ENCODE measurements at regions not wholly inside any gene's neighbourhood (a gene's known extent, or its start where the extent isn't known, plus 50 kb on each side); places are given as distances from the start of the nearest gene placed in this dataset.

- H3K4me1 Mint-ChIP-seq (ENCODE audit: low read depth), result no peaks in the 10 kb centered on the region
- peaks cover 3% of the 10 kb centered on the region for H3K27me3 Mint-ChIP-seq (ENCODE audit: low read depth)
- peaks cover 4% of the 10 kb centered on the region for H3K9me3 Mint-ChIP-seq (ENCODE audit: low read depth)
- TF ChIP-seq CTCF (IDR thresholded peaks at IDR 0.05), result no peak
- DNase-seq (ENCODE audit: low spot score), result no peak
- no peak overlapping the region for H3K4me3 Mint-ChIP-seq (ENCODE audit: unreplicated experiment)
- no peak overlapping the region for H3K27ac Mint-ChIP-seq (ENCODE audit: unreplicated experiment)
- no peaks in the 10 kb centered on the region for H3K36me3 Mint-ChIP-seq (ENCODE audit: low read depth)
Observed at GRCh38 chr9:11821306-11821975, 871.7 kb upstream of the TYRP1 start.

- H3K36me3 Mint-ChIP-seq (ENCODE audit: low read depth), result no peaks in the 10 kb centered on the region
- H3K4me3 Mint-ChIP-seq (ENCODE audit: unreplicated experiment), result no peak overlapping the region
- H3K27ac Mint-ChIP-seq (ENCODE audit: unreplicated experiment), result no peak overlapping the region
- H3K4me1 Mint-ChIP-seq (ENCODE audit: low read depth), result no peaks in the 10 kb centered on the region
- peaks cover 4% of the 10 kb centered on the region for H3K27me3 Mint-ChIP-seq (ENCODE audit: low read depth)
- peaks cover 8% of the 10 kb centered on the region for H3K9me3 Mint-ChIP-seq (ENCODE audit: low read depth)
- DNase-seq (ENCODE audit: low spot score), result no peak
- TF ChIP-seq CTCF (IDR thresholded peaks at IDR 0.05), result no peak
Observed at GRCh38 chr9:11828201-11828600, 865.0 kb upstream of the TYRP1 start.

GRCh38 chr9:11833056-11833455 is 860.1 kb upstream of the TYRP1 start:
- no peak overlapping the region for H3K27ac Mint-ChIP-seq (ENCODE audit: unreplicated experiment)
- DNase-seq (ENCODE audit: low spot score), result no peak
- H3K9me3 Mint-ChIP-seq (ENCODE audit: low read depth), result peaks cover 4% of the 10 kb centered on the region
- H3K4me3 Mint-ChIP-seq (ENCODE audit: unreplicated experiment), result no peak overlapping the region
- peaks cover 2% of the 10 kb centered on the region for H3K27me3 Mint-ChIP-seq (ENCODE audit: low read depth)
- H3K4me1 Mint-ChIP-seq (ENCODE audit: low read depth), result no peaks in the 10 kb centered on the region
- no peak for TF ChIP-seq CTCF (IDR thresholded peaks at IDR 0.05)
- no peaks in the 10 kb centered on the region for H3K36me3 Mint-ChIP-seq (ENCODE audit: low read depth)

GRCh38 chr9:11868795-11869194 is 824.4 kb upstream of the TYRP1 start:
- TF ChIP-seq CTCF (IDR thresholded peaks at IDR 0.05), result no peak
- Mint-ChIP-seq H3K27me3 (ENCODE audit: low read depth) (peaks cover 5% of the 10 kb centered on the region), H3K36me3 (ENCODE audit: low read depth) (no peaks in the 10 kb centered on the region), H3K4me1 (ENCODE audit: low read depth) (no peaks in the 10 kb centered on the region), H3K9me3 (ENCODE audit: low read depth) (no peaks in the 10 kb centered on the region), H3K27ac (ENCODE audit: unreplicated experiment) (no peak overlapping the region), H3K4me3 (ENCODE audit: unreplicated experiment) (no peak overlapping the region)
- DNase-seq (ENCODE audit: low spot score), result no peak

- DNase-seq (ENCODE audit: low spot score), result no peak
- Mint-ChIP-seq H3K27ac (ENCODE audit: unreplicated experiment) (no peak overlapping the region), H3K27me3 (ENCODE audit: low read depth) (peaks cover 5% of the 10 kb centered on the region), H3K36me3 (ENCODE audit: low read depth) (no peaks in the 10 kb centered on the region), H3K4me1 (ENCODE audit: low read depth) (no peaks in the 10 kb centered on the region), H3K9me3 (ENCODE audit: low read depth) (no peaks in the 10 kb centered on the region), H3K4me3 (ENCODE audit: unreplicated experiment) (no peak overlapping the region)
- TF ChIP-seq CTCF (IDR thresholded peaks at IDR 0.05), result no peak
Observed at GRCh38 chr9:11871852-11872251, 821.3 kb upstream of the TYRP1 start.

Data from chondrocyte (in vitro differentiated cells).